ENCODE measurements at regions not wholly inside any gene's neighbourhood (a gene's known extent, or its start where the extent isn't known, plus 50 kb on each side); places are given as distances from the start of the nearest gene placed in this dataset.

GRCh38 chr14:58765843-58766242, 128.1 kb downstream of the DACT1 start:
- TF ChIP-seq, protein P1, sequence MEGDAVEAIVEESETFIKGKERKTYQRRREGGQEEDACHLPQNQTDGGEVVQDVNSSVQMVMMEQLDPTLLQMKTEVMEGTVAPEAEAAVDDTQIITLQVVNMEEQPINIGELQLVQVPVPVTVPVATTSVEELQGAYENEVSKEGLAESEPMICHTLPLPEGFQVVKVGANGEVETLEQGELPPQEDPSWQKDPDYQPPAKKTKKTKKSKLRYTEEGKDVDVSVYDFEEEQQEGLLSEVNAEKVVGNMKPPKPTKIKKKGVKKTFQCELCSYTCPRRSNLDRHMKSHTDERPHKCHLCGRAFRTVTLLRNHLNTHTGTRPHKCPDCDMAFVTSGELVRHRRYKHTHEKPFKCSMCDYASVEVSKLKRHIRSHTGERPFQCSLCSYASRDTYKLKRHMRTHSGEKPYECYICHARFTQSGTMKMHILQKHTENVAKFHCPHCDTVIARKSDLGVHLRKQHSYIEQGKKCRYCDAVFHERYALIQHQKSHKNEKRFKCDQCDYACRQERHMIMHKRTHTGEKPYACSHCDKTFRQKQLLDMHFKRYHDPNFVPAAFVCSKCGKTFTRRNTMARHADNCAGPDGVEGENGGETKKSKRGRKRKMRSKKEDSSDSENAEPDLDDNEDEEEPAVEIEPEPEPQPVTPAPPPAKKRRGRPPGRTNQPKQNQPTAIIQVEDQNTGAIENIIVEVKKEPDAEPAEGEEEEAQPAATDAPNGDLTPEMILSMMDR (IDR thresholded peaks at IDR 0.05): no peak
- no peak for DNase-seq (ENCODE audit: low spot score)
- no peak for ATAC-seq (ENCODE audit: low FRiP score)

GRCh38 chr14:58769011-58769643, 131.4 kb downstream of the DACT1 start:
- TF ChIP-seq, protein P1 (IDR thresholded peaks at IDR 0.05): no peak
- DNase-seq (ENCODE audit: low spot score) (no peak), ATAC-seq (ENCODE audit: low FRiP score) (no peak)

- DNase-seq (ENCODE audit: low spot score) (no peak), ATAC-seq (ENCODE audit: low FRiP score) (no peak)
- TF ChIP-seq, protein P1 (IDR thresholded peaks at IDR 0.05): no peak
Measured at GRCh38 chr14:58769771-58770170, 132.0 kb downstream of the DACT1 start.

- DNase-seq (ENCODE audit: low spot score): no peak
- TF ChIP-seq, protein P1 (IDR thresholded peaks at IDR 0.05): no peak
- no peak for ATAC-seq (ENCODE audit: low FRiP score)
Measured at GRCh38 chr14:58770491-58770982, 132.8 kb downstream of the DACT1 start.

DNA sequence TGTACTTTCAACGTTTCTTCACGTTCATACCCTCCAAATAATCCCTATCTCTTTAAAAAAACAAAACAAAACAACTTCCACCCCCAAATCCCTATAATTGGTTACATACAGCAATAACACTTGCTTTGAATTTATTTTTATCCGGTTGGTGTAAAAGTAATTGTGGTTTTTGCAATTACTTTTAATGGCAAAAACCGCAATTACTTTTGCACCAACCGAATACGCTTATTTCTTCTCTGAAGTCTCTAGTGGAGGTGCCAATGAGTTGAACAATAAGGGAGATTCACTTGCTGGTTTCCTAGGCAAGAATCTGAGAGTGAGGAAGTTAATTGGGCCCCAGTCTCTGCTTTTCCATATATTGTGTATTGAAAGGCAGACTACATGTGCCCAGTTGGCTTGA, 133.3 kb downstream of the DACT1 start:
- TF ChIP-seq, protein P1 (IDR thresholded peaks at IDR 0.05): no peak
- ATAC-seq (ENCODE audit: low FRiP score) (no peak), DNase-seq (ENCODE audit: low spot score) (no peak)

GRCh38 chr14:58772116-58772515, 134.4 kb downstream of the DACT1 start:
- ATAC-seq (ENCODE audit: low FRiP score): no peak
- no peak for DNase-seq (ENCODE audit: low spot score)

More at GRCh38 chr14:58772116-58772515, 134.4 kb downstream of the DACT1 start:
- TF ChIP-seq, protein P1 (IDR thresholded peaks at IDR 0.05): no peak

Measured in omental fat pad (tissue), 3 donors.